Ectodermal cell (in vitro differentiated cells): ENCODE measurements at regions not wholly inside any gene's neighbourhood (a gene's known extent, or its start where the extent isn't known, plus 50 kb on each side); places are given as distances from the start of the nearest gene placed in this dataset.

Source experiments
- H3K27ac ChIP-seq: 2 replicates; pipeline ENCODE4 v1.7.0; 2013; ENCODE audit warnings: mild to moderate bottlenecking, low read depth, low read length; ENCODE audit not compliant: insufficient read depth, poor library complexity, severe bottlenecking
- H3K27me3 ChIP-seq: 2 replicates; pipeline ENCODE4 v1.7.0; 2013; ENCODE audit warnings: mild to moderate bottlenecking, low read length; ENCODE audit not compliant: insufficient read depth, control insufficient read depth, poor library complexity, severe bottlenecking
- H3K36me3 ChIP-seq: one replicate; pipeline ENCODE4 v1.7.0; 2013; ENCODE audit warnings: low read length; ENCODE audit not compliant: control insufficient read depth, insufficient read depth
- H3K4me1 ChIP-seq: one replicate; pipeline ENCODE4 v1.7.0; 2013; ENCODE audit warnings: low read length; ENCODE audit not compliant: control insufficient read depth, insufficient read depth
- H3K4me3 ChIP-seq: 2 replicates; pipeline ENCODE4 v1.7.0; 2013; ENCODE audit warnings: low read depth, low read length, control low read depth; ENCODE audit not compliant: insufficient read depth
- H3K9me3 ChIP-seq: 2 replicates; pipeline ENCODE4 v1.7.0; 2013; ENCODE audit warnings: mild to moderate bottlenecking, low read length, moderate library complexity; ENCODE audit not compliant: control insufficient read depth
- WGBS, 2 experiments: methylation state at CpG; one replicate each; pipeline ENCODE4 v1.1.7; 2013; ENCODE audit warnings: missing lambda C conversion rate in 2 of 2; 5-methylcytosine and 5-hydroxymethylcytosine counted together

GRCh38 chr10:44313761-44314165 is 71.1 kb downstream of the CXCL12 start:
- Histone ChIP-seq H3K4me3 (no peak overlapping the region), H3K27ac (no peak overlapping the region), H3K4me1 (no peaks in the 10 kb centered on the region), H3K9me3 (no peaks in the 10 kb centered on the region), H3K27me3 (peaks cover 24% of the 10 kb centered on the region), H3K36me3 (no peaks in the 10 kb centered on the region)
- WGBS, 2 experiments: 87 to 89% methylated on average over 1 of the region's 1 CpG

DNA sequence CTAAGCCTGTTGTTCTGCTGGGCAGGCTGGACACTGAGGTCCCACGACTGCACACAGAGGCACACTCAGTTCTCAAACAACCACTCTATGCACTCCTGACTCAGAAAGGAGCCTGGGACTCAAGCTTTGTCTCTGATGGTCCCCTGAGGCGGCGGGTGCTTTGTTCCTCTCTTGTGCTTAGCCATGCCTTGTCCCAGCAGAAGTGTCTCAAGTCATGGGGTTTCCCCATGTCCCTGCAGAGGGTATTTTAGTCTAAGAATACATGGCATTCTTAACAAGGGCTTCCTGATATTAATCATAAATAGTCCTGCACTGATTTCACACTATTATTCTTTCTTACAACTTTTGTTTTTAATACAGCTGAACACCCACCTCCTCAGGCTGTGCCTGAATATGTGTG is 72.5 kb downstream of the CXCL12 start:
- 80 to 86% methylated on average over 3 of the region's 3 CpGs for WGBS, 2 experiments
- Histone ChIP-seq H3K4me1 (no peaks in the 10 kb centered on the region), H3K36me3 (no peaks in the 10 kb centered on the region), H3K27me3 (peaks cover 24% of the 10 kb centered on the region), H3K4me3 (no peak overlapping the region), H3K27ac (no peak overlapping the region), H3K9me3 (no peaks in the 10 kb centered on the region)

- WGBS, 2 experiments: 87% methylated on average over 12 of the region's 12 CpGs
- peaks cover 24% of the 10 kb centered on the region for H3K27me3 ChIP-seq
- no peaks in the 10 kb centered on the region for H3K9me3 ChIP-seq
- no peaks in the 10 kb centered on the region for H3K4me1 ChIP-seq
- no peaks in the 10 kb centered on the region for H3K36me3 ChIP-seq
- H3K27ac ChIP-seq: no peak overlapping the region
- H3K4me3 ChIP-seq: no peak overlapping the region
Observed at GRCh38 chr10:44311563-44312051, 73.3 kb downstream of the CXCL12 start.

DNA sequence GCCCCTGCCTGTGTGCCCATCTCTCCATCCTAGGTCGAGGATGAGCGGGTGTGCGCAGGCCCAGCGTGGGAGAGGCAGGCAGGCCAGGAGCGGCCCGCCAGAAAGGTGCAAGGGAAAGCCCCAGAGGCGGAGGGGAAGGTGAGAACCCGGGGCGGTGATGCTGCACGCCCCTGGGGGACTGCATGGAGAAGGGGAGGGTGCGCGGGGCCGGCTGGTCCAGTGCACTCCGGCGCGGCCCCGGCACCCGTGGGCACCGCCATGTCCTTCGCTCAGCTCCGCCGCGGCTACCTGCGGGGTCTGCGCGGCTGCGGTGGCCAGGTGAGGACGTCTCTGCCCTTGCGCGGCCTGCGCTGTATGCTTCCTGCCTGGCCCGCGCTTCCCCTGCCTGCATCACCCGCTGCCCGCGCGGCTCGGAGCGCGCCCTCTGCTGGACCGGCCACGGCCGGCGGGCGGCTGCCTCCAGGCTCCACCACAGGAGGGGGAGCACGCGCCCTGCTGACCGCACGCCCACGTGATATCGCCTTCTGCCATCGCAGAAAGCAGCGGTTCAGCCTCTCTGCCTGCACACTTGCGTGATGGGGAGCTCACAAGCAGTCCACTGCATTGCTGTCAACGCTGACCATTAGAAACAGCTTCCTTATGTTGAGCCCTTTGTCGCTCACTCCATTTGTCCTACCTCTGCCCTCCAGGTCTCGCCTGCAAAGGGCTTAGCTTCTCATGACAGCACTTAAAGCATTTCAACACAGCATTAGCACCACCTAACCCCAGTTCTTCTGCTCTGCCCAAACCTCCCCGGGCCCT is 73.9 kb downstream of the CXCL12 start:
- H3K9me3 ChIP-seq: no peaks in the 10 kb centered on the region
- WGBS, 2 experiments: 18 to 19% methylated on average over 58 of the region's 58 CpGs
- peak overlapping the region; percentile 10 for H3K4me3 ChIP-seq
- no peak overlapping the region for H3K27ac ChIP-seq
- no peaks in the 10 kb centered on the region for H3K36me3 ChIP-seq
- no peaks in the 10 kb centered on the region for H3K4me1 ChIP-seq
- H3K27me3 ChIP-seq: peaks cover 24% of the 10 kb centered on the region

DNA sequence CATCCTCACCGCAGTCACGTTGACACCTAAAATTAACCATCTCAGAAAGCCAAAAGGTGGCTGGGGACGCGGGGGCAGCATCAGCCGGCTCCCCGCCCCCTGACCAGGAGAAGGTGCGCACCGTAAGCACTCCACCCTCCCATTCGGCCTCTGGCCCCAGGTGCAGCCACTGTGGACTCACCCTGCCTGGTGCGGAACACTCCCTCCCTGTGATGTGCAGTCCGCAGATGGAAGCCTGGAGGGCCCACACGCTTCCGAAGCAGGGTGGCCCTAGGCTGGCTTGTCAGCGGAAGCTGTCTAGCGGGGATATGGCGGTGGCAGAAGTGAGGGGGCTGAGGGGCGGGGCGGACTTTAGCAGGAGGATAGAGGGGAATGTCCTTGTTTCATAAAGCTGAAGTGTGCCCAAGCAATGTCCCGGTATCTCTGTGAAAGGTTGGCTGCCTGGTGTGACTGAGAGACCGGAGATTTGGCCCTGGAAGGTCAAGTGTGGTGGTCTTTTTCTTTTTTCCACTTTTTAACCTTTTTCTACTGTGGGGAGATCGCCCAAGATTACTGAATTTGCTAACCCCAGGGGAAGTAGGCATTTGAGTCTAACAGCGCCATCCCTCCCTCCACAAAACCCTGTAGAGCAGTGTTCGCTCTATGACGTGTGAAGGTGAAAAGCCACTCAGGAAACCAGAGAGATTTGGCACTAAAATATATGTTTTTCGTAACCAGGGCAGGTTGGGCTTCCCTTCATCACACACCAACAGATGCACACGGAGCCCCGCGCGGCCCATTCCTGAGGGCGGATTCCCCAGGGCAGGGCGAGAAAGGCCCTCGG is 74.7 kb downstream of the CXCL12 start:
- no peaks in the 10 kb centered on the region for H3K36me3 ChIP-seq
- peak overlapping the region; percentile 10 for H3K4me3 ChIP-seq
- H3K27me3 ChIP-seq: peaks cover 24% of the 10 kb centered on the region
- no peaks in the 10 kb centered on the region for H3K9me3 ChIP-seq
- WGBS, 2 experiments: 92 to 95% methylated on average over 32 of the region's 32 CpGs
- H3K27ac ChIP-seq: no peak overlapping the region
- H3K4me1 ChIP-seq: no peaks in the 10 kb centered on the region

- H3K4me3 ChIP-seq: no peak overlapping the region
- H3K36me3 ChIP-seq: no peaks in the 10 kb centered on the region
- WGBS, 2 experiments: 66 to 71% methylated on average over 4 of the region's 4 CpGs
- no peaks in the 10 kb centered on the region for H3K4me1 ChIP-seq
- no peaks in the 10 kb centered on the region for H3K9me3 ChIP-seq
- peaks cover 24% of the 10 kb centered on the region for H3K27me3 ChIP-seq
- H3K27ac ChIP-seq: no peak overlapping the region
Observed at GRCh38 chr10:44309361-44309760, 75.5 kb downstream of the CXCL12 start.

GRCh38 chr10:44308935-44309334 is 76.0 kb downstream of the CXCL12 start:
- no peak overlapping the region for H3K27ac ChIP-seq
- WGBS, 2 experiments: 95 to 98% methylated on average over 4 of the region's 4 CpGs
- H3K27me3 ChIP-seq: peaks cover 24% of the 10 kb centered on the region
- H3K4me3 ChIP-seq: no peak overlapping the region
- no peaks in the 10 kb centered on the region for H3K4me1 ChIP-seq
- H3K9me3 ChIP-seq: no peaks in the 10 kb centered on the region
- H3K36me3 ChIP-seq: no peaks in the 10 kb centered on the region

DNA sequence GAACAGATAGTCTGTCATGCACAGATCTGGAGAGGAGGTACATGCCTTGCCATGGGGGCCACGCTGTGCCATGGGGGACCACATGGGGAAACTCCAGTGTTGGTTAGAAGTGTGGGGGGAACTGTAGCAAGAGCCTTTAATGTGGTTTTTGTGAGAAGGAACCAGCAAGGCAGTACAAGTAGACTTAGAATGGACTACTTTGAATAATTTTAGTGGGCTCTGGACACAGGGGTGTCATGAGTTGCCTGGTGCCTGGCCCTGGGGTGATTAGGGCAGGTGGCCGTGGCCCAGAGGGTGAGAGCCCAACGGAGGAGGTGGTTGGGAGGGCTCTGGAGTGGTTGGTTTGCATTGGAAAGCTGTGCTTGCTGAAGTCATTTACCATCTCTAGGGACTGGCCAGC is 77.2 kb downstream of the CXCL12 start:
- no peak overlapping the region for H3K4me3 ChIP-seq
- WGBS, 2 experiments: 84 to 87% methylated on average over 3 of the region's 3 CpGs
- H3K27me3 ChIP-seq: peaks cover 24% of the 10 kb centered on the region

GRCh38 chr10:44306762-44307161 is 78.1 kb downstream of the CXCL12 start:
- peaks cover 19% of the 10 kb centered on the region for H3K27me3 ChIP-seq
- 84 to 90% methylated on average over 2 of the region's 2 CpGs for WGBS, 2 experiments
- H3K36me3 ChIP-seq: no peaks in the 10 kb centered on the region
- H3K4me1 ChIP-seq: no peaks in the 10 kb centered on the region
- no peak overlapping the region for H3K27ac ChIP-seq
- no peaks in the 10 kb centered on the region for H3K9me3 ChIP-seq
- no peak overlapping the region for H3K4me3 ChIP-seq

More for the DNA sequence above, 77.2 kb downstream of the CXCL12 start:
- Histone ChIP-seq H3K9me3 (no peaks in the 10 kb centered on the region), H3K36me3 (no peaks in the 10 kb centered on the region), H3K27ac (no peak overlapping the region), H3K4me1 (no peaks in the 10 kb centered on the region)

DNA sequence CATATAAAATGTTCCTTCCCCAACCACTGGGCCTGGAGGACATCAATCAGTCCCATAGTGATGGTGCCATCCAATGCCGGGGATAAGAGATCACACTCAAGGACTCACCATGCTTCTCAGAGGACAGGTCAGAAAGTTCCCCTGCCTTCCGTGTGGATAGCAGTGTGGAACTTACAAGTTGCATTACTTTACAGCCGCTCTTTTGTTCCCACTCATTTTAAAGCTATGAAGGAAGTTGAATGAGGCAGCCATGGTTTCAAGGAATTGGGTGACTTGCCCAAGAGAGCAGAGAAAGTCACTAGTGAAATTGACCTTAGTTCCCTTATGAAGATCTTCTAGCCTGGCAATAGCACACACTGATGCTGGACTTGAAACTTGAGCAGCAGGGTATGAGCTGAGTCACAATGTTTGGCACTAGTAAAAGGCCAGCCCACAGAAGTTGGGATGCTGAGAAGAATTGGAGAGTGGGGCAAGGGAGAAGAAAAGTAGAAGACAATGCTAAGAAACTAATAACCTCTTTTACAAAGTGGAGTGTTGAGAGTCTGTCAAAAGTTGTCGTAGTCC is 78.7 kb downstream of the CXCL12 start:
- Histone ChIP-seq H3K36me3 (no peaks in the 10 kb centered on the region), H3K9me3 (no peaks in the 10 kb centered on the region), H3K27ac (no peak overlapping the region), H3K4me1 (no peaks in the 10 kb centered on the region), H3K4me3 (no peak overlapping the region), H3K27me3 (peaks cover 14% of the 10 kb centered on the region)
- WGBS, 2 experiments: 45 to 46% methylated on average over 4 of the region's 4 CpGs
